HepG2 (cell line): ENCODE measurements at regions not wholly inside any gene's neighbourhood (a gene's known extent, or its start where the extent isn't known, plus 50 kb on each side); places are given as distances from the start of the nearest gene placed in this dataset.

ENCODE experiments used
- ATAC-seq: fragments of 200-7000 bp; cut with Tn5 transposase; 3 replicates; pipeline ENCODE4 v1.9.1; 2020; ENCODE audit warnings: mild to moderate bottlenecking, moderate library complexity
- BruUV-seq: library from RNA; stranded (reverse); fragments of 400-500 nt; replicated peaks from 2 replicates; lab custom pipeline; 2021; lab: Mats Ljungman, UMichigan
- CTCF ChIA-PET: fragments of 300-600 bp; formaldehyde crosslinking; extraction: SDS; loops from one replicate; lab custom pipeline; 2021; ENCODE audit warnings: low total read pairs, inconsistent platforms, low intra/inter-chr PET ratio; lab: Yijun Ruan, JAX
- POLR2A ChIA-PET: fragments of 350-600 bp; sonication (Branson Sonifier 250); formaldehyde crosslinking; loops from one replicate; lab custom pipeline; 2020; ENCODE audit warnings: antibody characterized with exemption, inconsistent platforms; lab: Yijun Ruan, JAX
- DNase-seq: peaks from one replicate; pipeline ENCODE4 v3.0.0-alpha.2; 2015; ENCODE audit warnings: low spot score
- FAIRE-seq: peaks from 3 replicates; lab custom pipeline; 2011; peaks lifted over from hg19 to GRCh38; lab: Jason Lieb, UNC
- H2AFZ ChIP-seq: one replicate; pipeline ENCODE4 v1.6.1; 2011; ENCODE audit warnings: low read length, inconsistent platforms
- H3K27ac ChIP-seq: fragments of 300-600 bp; 3 replicates; pipeline ENCODE4 v1.8.0; 2011; ENCODE audit warnings: mixed run types, mild to moderate bottlenecking, mixed read lengths, low read length, inconsistent platforms; ENCODE audit not compliant: insufficient read depth; ENCODE audit errors: extremely low read length
- H3K27me3 ChIP-seq, 2 experiments: fragments of 200-600 bp in 1 of 2; 2 replicates in 1 of 2; 3 replicates in 1 of 2; pipeline versions ENCODE4 v1.6.0 to v1.8.0; 2011; ENCODE audit warnings: low read length in 2 of 2, mild to moderate bottlenecking in 2 of 2, moderate library complexity in 2 of 2, inconsistent platforms in 1 of 2; ENCODE audit not compliant: insufficient read depth in 2 of 2, control insufficient read depth in 1 of 2
- H3K36me3 ChIP-seq, 2 experiments: fragments of 200-600 bp in 1 of 2; replicated peaks in 1 of 2; 2 replicates in 1 of 2; 3 replicates in 1 of 2; pipeline versions ENCODE4 v1.5.1 to v1.8.0; 2011; ENCODE audit warnings: low read length in 2 of 2, inconsistent platforms in 1 of 2; ENCODE audit not compliant: insufficient read depth in 2 of 2, control insufficient read depth in 1 of 2
- H3K4me1 ChIP-seq: 2 replicates; pipeline ENCODE4 v1.5.1; 2012; ENCODE audit warnings: low read length, inconsistent platforms; ENCODE audit not compliant: insufficient read depth
- H3K4me2 ChIP-seq: 2 replicates; pipeline ENCODE4 v1.6.0; 2011; ENCODE audit warnings: low read depth, low read length, inconsistent platforms
- H3K4me3 ChIP-seq, 3 experiments: fragments of 200-600 bp in 1 of 3; sonication (generic), shearing (Covaris generic) in 1 of 3; replicated peaks in 1 of 3; 2 replicates each; pipeline ENCODE4 v1.5.1; 2011 to 2016; ENCODE audit warnings: low read length in 3 of 3, inconsistent platforms in 2 of 3, low read depth in 2 of 3, mild to moderate bottlenecking in 2 of 3, control low read depth in 1 of 3, mixed read lengths in 1 of 3; ENCODE audit not compliant: insufficient read depth in 1 of 3
- H3K79me2 ChIP-seq: one replicate; pipeline ENCODE4 v1.6.1; 2011; ENCODE audit warnings: low read length, inconsistent platforms; ENCODE audit not compliant: insufficient read depth
- H3K9ac ChIP-seq: 2 replicates; pipeline ENCODE4 v1.6.0; 2011; ENCODE audit warnings: mild to moderate bottlenecking, low read depth, low read length, inconsistent platforms; ENCODE audit not compliant: insufficient read depth
- H3K9me3 ChIP-seq: 2 replicates; pipeline ENCODE4 v1.5.1; 2012; ENCODE audit warnings: mild to moderate bottlenecking, low read length
- H4K20me1 ChIP-seq: 2 replicates; pipeline ENCODE4 v1.6.0; 2011; ENCODE audit warnings: inconsistent platforms, mild to moderate bottlenecking, low read length, moderate library complexity; ENCODE audit not compliant: insufficient read depth
- AGO1 ChIP-seq: fragments of 200-400 bp; formaldehyde crosslinking; IDR thresholded peaks from 2 replicates; pipeline ENCODE4 v1.6.1; 2017; ENCODE audit warnings: mild to moderate bottlenecking, low read depth, low read length, moderate library complexity; ENCODE audit not compliant: poor library complexity, severe bottlenecking
- CAMTA2 ChIP-seq: sonication (generic); formaldehyde crosslinking; IDR thresholded peaks from 2 replicates; pipeline ENCODE4 v1.4.0; 2020; ENCODE audit warnings: mild to moderate bottlenecking, missing genetic modification reagents, borderline replicate concordance
- DPF2 ChIP-seq: sonication (generic); formaldehyde crosslinking; IDR thresholded peaks from 2 replicates; pipeline ENCODE4 v1.4.0; 2020; ENCODE audit warnings: mild to moderate bottlenecking, low read depth, missing genetic modification reagents, borderline replicate concordance
- GATAD2A ChIP-seq: IDR thresholded peaks from 2 replicates; pipeline ENCODE4 v1.6.1; 2016
- RERE ChIP-seq: IDR thresholded peaks from 2 replicates; pipeline ENCODE4 v1.6.1; 2016; ENCODE audit warnings: low read depth, missing genetic modification reagents, missing compliant biosample characterization
- TBX2 ChIP-seq: sonication (generic); formaldehyde crosslinking; IDR thresholded peaks from 2 replicates; pipeline ENCODE4 v1.5.0; 2020; ENCODE audit warnings: missing genetic modification reagents, mild to moderate bottlenecking, borderline replicate concordance
- ZFP82 ChIP-seq: sonication (generic); formaldehyde crosslinking; IDR thresholded peaks from 2 replicates; pipeline ENCODE4 v1.5.1; 2020; ENCODE audit warnings: mild to moderate bottlenecking, missing genetic modification reagents, borderline replicate concordance
- ZMYM4 ChIP-seq: sonication (generic); formaldehyde crosslinking; IDR thresholded peaks from 2 replicates; pipeline ENCODE4 v1.8.1; 2023; ENCODE audit warnings: mild to moderate bottlenecking, missing genetic modification reagents
- ZNF143 ChIP-seq: sonication (generic); formaldehyde crosslinking; IDR thresholded peaks from 2 replicates; pipeline ENCODE4 v1.4.0; 2020; ENCODE audit warnings: missing genetic modification reagents
- ZNF260 ChIP-seq: sonication (generic); formaldehyde crosslinking; IDR thresholded peaks from 2 replicates; pipeline ENCODE4 v1.4.0; 2020; ENCODE audit warnings: missing genetic modification reagents, low read depth, mild to moderate bottlenecking, borderline replicate concordance
- ZNF556 ChIP-seq: sonication (generic); formaldehyde crosslinking; IDR thresholded peaks from 2 replicates; pipeline ENCODE4 v1.4.0; 2020; ENCODE audit warnings: mild to moderate bottlenecking, missing genetic modification reagents, borderline replicate concordance
- ZNF562 ChIP-seq: sonication (generic); formaldehyde crosslinking; IDR thresholded peaks from 2 replicates; pipeline ENCODE4 v1.8.0; 2022; ENCODE audit warnings: missing genetic modification reagents, borderline replicate concordance
- WGBS: methylation state at CpG from one replicate; pipeline ENCODE4 v1.1.6; 2017; ENCODE audit warnings: low lambda C conversion rate; 5-methylcytosine and 5-hydroxymethylcytosine counted together
- in situ Hi-C: cut with HindIII; loops from 2 replicates; pipeline ENCODE4 v1.10.0; 2017; ENCODE audit warnings: low pct_unique_long_range_greater_than_20kb; ENCODE audit not compliant: extremely low pct_ligation_motif_present
- intact Hi-C: fragments of 100-400 bp; cut with micrococcal nuclease; formaldehyde crosslinking; loops from one replicate; pipeline ENCODE4 v1.10.0; 2022; ENCODE audit not compliant: unreplicated experiment
- TF ChIP-seq, protein P1 (sequence below): sonication (generic); formaldehyde crosslinking; IDR thresholded peaks from 2 replicates; pipeline ENCODE4 v1.5.1; 2020; ENCODE audit warnings: missing genetic modification reagents, mild to moderate bottlenecking, borderline replicate concordance
- TF ChIP-seq, protein P2 (sequence below): fragments of 450-650 bp; IDR thresholded peaks from 2 replicates; pipeline ENCODE4 v1.6.1; 2016

- TF ChIP-seq, protein P1, sequence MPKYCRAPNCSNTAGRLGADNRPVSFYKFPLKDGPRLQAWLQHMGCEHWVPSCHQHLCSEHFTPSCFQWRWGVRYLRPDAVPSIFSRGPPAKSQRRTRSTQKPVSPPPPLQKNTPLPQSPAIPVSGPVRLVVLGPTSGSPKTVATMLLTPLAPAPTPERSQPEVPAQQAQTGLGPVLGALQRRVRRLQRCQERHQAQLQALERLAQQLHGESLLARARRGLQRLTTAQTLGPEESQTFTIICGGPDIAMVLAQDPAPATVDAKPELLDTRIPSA: no peak
- no peak for TF ChIP-seq GATAD2A (CRISPR knock-in tag)
- TF ChIP-seq TBX2 (CRISPR knock-in tag): no peak
- no peak for TF ChIP-seq AGO1
- TF ChIP-seq, all 625 proteins: peak for 0
Measured at GRCh38 chr1:78229344-78229743, 183.6 kb downstream of the GIPC2 start (continued).

DNA sequence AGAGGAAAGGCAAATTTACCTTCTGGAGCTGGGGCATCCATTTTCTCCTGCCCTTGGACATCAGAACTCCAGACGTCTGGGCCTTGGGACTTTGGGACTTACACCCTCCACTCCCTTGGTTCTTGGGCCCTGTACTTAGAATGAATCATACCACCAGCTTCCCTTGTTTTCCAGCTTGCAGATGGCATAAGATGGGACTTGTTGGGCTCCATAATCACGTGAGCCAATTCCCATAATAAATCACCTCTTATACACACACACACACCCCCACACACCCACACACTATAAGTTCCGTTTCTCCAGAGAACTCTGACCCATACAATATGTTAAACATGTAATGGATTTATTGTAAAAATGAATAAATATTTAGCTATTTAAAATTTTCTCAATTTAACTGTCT, 185.7 kb downstream of the GIPC2 start:
- Histone ChIP-seq H2AFZ (no peak overlapping the region), H3K79me2 (no peaks in the 10 kb centered on the region), H3K9me3 (no peaks in the 10 kb centered on the region), H3K36me3 (no peaks in the 10 kb centered on the region), H3K4me3 (no peak overlapping the region), H3K9ac (no peak overlapping the region), H4K20me1 (no peaks in the 10 kb centered on the region), H3K27me3 (no peaks in the 10 kb centered on the region), H3K4me2 (no peak overlapping the region), H3K4me1 (no peaks in the 10 kb centered on the region), H3K27ac (no peak overlapping the region)
- ATAC-seq (no peak), DNase-seq (no peak), FAIRE-seq (no peak)
- intact Hi-C loops (no loop called here), in situ Hi-C loops (no loop called here)
- TF ChIP-seq DPF2 (CRISPR knock-in tag) (no peak), ZNF562 (no peak), ZMYM4 (no peak), CAMTA2 (no peak), ZNF260 (no peak), RERE (CRISPR knock-in tag) (no peak), ZFP82 (no peak), ZNF143 (no peak), ZNF556 (no peak)
- TF ChIP-seq, protein P2, sequence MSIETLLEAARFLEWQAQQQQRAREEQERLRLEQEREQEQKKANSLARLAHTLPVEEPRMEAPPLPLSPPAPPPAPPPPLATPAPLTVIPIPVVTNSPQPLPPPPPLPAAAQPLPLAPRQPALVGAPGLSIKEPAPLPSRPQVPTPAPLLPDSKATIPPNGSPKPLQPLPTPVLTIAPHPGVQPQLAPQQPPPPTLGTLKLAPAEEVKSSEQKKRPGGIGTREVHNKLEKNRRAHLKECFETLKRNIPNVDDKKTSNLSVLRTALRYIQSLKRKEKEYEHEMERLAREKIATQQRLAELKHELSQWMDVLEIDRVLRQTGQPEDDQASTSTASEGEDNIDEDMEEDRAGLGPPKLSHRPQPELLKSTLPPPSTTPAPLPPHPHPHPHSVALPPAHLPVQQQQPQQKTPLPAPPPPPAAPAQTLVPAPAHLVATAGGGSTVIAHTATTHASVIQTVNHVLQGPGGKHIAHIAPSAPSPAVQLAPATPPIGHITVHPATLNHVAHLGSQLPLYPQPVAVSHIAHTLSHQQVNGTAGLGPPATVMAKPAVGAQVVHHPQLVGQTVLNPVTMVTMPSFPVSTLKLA: no peak
- CTCF ChIA-PET: no interaction called here
- WGBS: 26% methylated on average over 3 of the region's 3 CpGs
- POLR2A ChIA-PET: no interaction called here
- no TSS peak for BruUV-seq
